HCT116 (cell line): ENCODE measurements at regions not wholly inside any gene's neighbourhood (a gene's known extent, or its start where the extent isn't known, plus 50 kb on each side); places are given as distances from the start of the nearest gene placed in this dataset.

Source experiments
- ATAC-seq: fragments of 200-7000 bp; cut with Tn5 transposase; 2 replicates; pipeline ENCODE4 v1.9.1; 2020; ENCODE audit warnings: mild to moderate bottlenecking, moderate library complexity
- BruUV-seq: library from RNA; stranded (reverse); fragments of 400-500 nt; replicated peaks from 2 replicates; lab custom pipeline; 2021; lab: Mats Ljungman, UMichigan
- CTCF ChIA-PET: fragments of 300-600 bp; sonication (Branson Sonifier 250); formaldehyde crosslinking; loops from one replicate; lab custom pipeline; 2021; ENCODE audit warnings: antibody characterized with exemption; lab: Charles Lee
- POLR2A ChIA-PET: fragments of 300-600, 350-600 bp; sonication (Branson Sonifier 250); formaldehyde crosslinking; loops from one replicate; lab custom pipeline; 2021; ENCODE audit warnings: antibody characterized with exemption; lab: Charles Lee
- RAD21 ChIA-PET, 2 experiments: fragments of 300-600 bp; sonication (Branson Sonifier 250); formaldehyde crosslinking; loops; one replicate each; lab custom pipeline; 2023; ENCODE audit warnings: low total read pairs in 2 of 2; ENCODE audit not compliant: uncharacterized antibody in 2 of 2, unreplicated experiment in 2 of 2, low non-redundant PET in 1 of 2; lab: Charles Lee
- DNase-seq: peaks from one replicate; pipeline ENCODE4 v3.0.0-alpha.2; 2010; ENCODE audit warnings: low read depth, low spot score
- H2AFZ ChIP-seq: fragments of 200-600 bp; shearing (Covaris generic), sonication (generic); 2 replicates; pipeline ENCODE4 v1.6.1; 2017; ENCODE audit warnings: low read depth, mixed run types, mixed read lengths, antibody characterized with exemption, low read length; ENCODE audit not compliant: poor library complexity, severe bottlenecking
- H3K27ac ChIP-seq: 2 replicates; pipeline ENCODE4 v1.5.1; 2012; ENCODE audit warnings: low read depth, low read length
- H3K27me3 ChIP-seq: fragments of 200-600 bp; sonication (generic); 2 replicates; pipeline ENCODE4 v1.6.1; 2016; ENCODE audit warnings: mixed run types, low read length, mixed read lengths; ENCODE audit not compliant: insufficient read depth
- H3K36me3 ChIP-seq, 2 experiments: fragments of 200-500 bp in 1 of 2; fragments of 200-600 bp in 1 of 2; sonication (Bioruptor generic) in 1 of 2; sonication (generic) in 1 of 2; 2 replicates each; pipeline versions ENCODE4 v1.5.1 to v1.6.1; 2014 to 2016; ENCODE audit warnings: low read length in 2 of 2, inconsistent platforms in 1 of 2, mixed read lengths in 1 of 2, mixed run types in 1 of 2; ENCODE audit not compliant: insufficient read depth in 2 of 2, control insufficient read depth in 1 of 2
- H3K4me1 ChIP-seq, 2 experiments: fragments of 200-600 bp in 1 of 2; sonication (generic) in 1 of 2; 2 replicates each; pipeline versions ENCODE4 v1.5.1 to v1.6.1; 2012 to 2017; ENCODE audit warnings: low read length in 2 of 2, inconsistent platforms in 1 of 2, mild to moderate bottlenecking in 1 of 2, mixed read lengths in 1 of 2, mixed run types in 1 of 2, moderate library complexity in 1 of 2; ENCODE audit not compliant: insufficient read depth in 2 of 2, control insufficient read depth in 1 of 2
- H3K4me2 ChIP-seq: fragments of 200-600 bp; sonication (generic); 2 replicates; pipeline ENCODE4 v1.6.1; 2017; ENCODE audit warnings: mixed run types, low read length, mixed read lengths
- H3K4me3 ChIP-seq, 2 experiments: fragments of 200-600 bp in 1 of 2; sonication (generic) in 1 of 2; replicated peaks in 1 of 2; 2 replicates each; pipeline ENCODE4 v1.5.1; 2011 to 2016; ENCODE audit warnings: low read length in 2 of 2, control low read depth in 1 of 2, low read depth in 1 of 2, mild to moderate bottlenecking in 1 of 2, mixed read lengths in 1 of 2, mixed run types in 1 of 2
- H3K79me2 ChIP-seq: fragments of 200-600 bp; sonication (generic); 2 replicates; pipeline ENCODE4 v1.6.1; 2017; ENCODE audit warnings: mild to moderate bottlenecking, mixed run types, low read length, moderate library complexity, mixed read lengths; ENCODE audit not compliant: insufficient read depth
- H3K9ac ChIP-seq: fragments of 200-600 bp; sonication (generic); 2 replicates; pipeline ENCODE4 v1.6.1; 2016; ENCODE audit warnings: low read length, mixed read lengths
- H3K9me2 ChIP-seq: fragments of 200-600 bp; sonication (generic), shearing (Covaris generic); 2 replicates; pipeline ENCODE4 v1.6.1; 2017; ENCODE audit warnings: mixed run types, mild to moderate bottlenecking, moderate library complexity; ENCODE audit not compliant: insufficient read depth
- H3K9me3 ChIP-seq, 2 experiments: fragments of 200-500 bp in 1 of 2; fragments of 200-600 bp in 1 of 2; sonication (Bioruptor generic) in 1 of 2; sonication (generic) in 1 of 2; 2 replicates each; pipeline ENCODE4 v1.6.1; 2014 to 2017; ENCODE audit warnings: low read length in 2 of 2, mixed read lengths in 2 of 2, inconsistent platforms in 1 of 2, low read depth in 1 of 2, mild to moderate bottlenecking in 1 of 2, mixed run types in 1 of 2, moderate library complexity in 1 of 2; ENCODE audit not compliant: control insufficient read depth in 1 of 2, insufficient read depth in 1 of 2
- H4K20me1 ChIP-seq: fragments of 200-600 bp; sonication (generic), shearing (Covaris generic); 2 replicates; pipeline ENCODE4 v1.6.1; 2017; ENCODE audit warnings: mixed run types, mild to moderate bottlenecking, moderate library complexity; ENCODE audit not compliant: insufficient read depth
- CBX3 ChIP-seq: IDR thresholded peaks from 2 replicates; pipeline ENCODE4 v1.6.1; 2012; ENCODE audit warnings: low read depth
- CEBPB ChIP-seq: IDR thresholded peaks from 2 replicates; pipeline ENCODE4 v1.6.1; 2012; ENCODE audit warnings: low read depth
- EGR1 ChIP-seq: IDR thresholded peaks from 2 replicates; pipeline ENCODE4 v1.6.1; 2012; ENCODE audit warnings: low read depth
- EZH2 ChIP-seq: fragments of 200-600 bp; sonication (generic); IDR thresholded peaks from 2 replicates; pipeline ENCODE4 v1.6.1; 2017; ENCODE audit warnings: antibody characterized with exemption, mixed run types
- FOSL1 ChIP-seq: IDR thresholded peaks from 2 replicates; pipeline ENCODE4 v1.6.1; 2012; ENCODE audit warnings: low read depth
- JUND ChIP-seq: IDR thresholded peaks from 2 replicates; pipeline ENCODE4 v1.6.1; 2012
- POLR2A ChIP-seq: IDR thresholded peaks from 2 replicates; pipeline ENCODE4 v1.7.0; 2011; ENCODE audit warnings: borderline replicate concordance; ENCODE audit not compliant: insufficient read depth, insufficient read length; ENCODE audit errors: extremely low read depth
- POLR2AphosphoS5 ChIP-seq: IDR thresholded peaks from 2 replicates; pipeline ENCODE4 v1.6.1; 2011; ENCODE audit warnings: mild to moderate bottlenecking, low read depth, low read length, moderate library complexity
- RAD21 ChIP-seq: IDR thresholded peaks from 2 replicates; pipeline ENCODE4 v1.6.1; 2012; ENCODE audit warnings: low read depth, mild to moderate bottlenecking
- SP1 ChIP-seq: IDR thresholded peaks from 2 replicates; pipeline ENCODE4 v1.6.1; 2012; ENCODE audit warnings: low read depth
- SRF ChIP-seq: IDR thresholded peaks from 2 replicates; pipeline ENCODE4 v1.6.1; 2012; ENCODE audit warnings: low read depth
- YY1 ChIP-seq: IDR thresholded peaks from 2 replicates; pipeline ENCODE4 v1.6.1; 2011; ENCODE audit warnings: low read length, low read depth, moderate library complexity, mild to moderate bottlenecking; ENCODE audit not compliant: insufficient replicate concordance; ENCODE audit errors: extremely low read depth
- intact Hi-C: fragments of 100-400 bp; cut with micrococcal nuclease; formaldehyde crosslinking; loops from 2 replicates; pipeline ENCODE4 v1.10.0; 2022
- TF ChIP-seq, protein P1 (sequence below): IDR thresholded peaks from 2 replicates; pipeline ENCODE4 v1.6.1; 2012
- TF ChIP-seq, protein P2 (sequence below): IDR thresholded peaks from 2 replicates; pipeline ENCODE4 v1.6.1; 2012; ENCODE audit warnings: low read depth
- TF ChIP-seq, protein P3 (sequence below): IDR thresholded peaks from 2 replicates; pipeline ENCODE4 v1.6.1; 2012
- TF ChIP-seq, protein P4 (sequence below), 3 experiments: fragments of 200-600 bp in 1 of 3; sonication (generic) in 1 of 3; IDR thresholded peaks in 2 of 3; conservative IDR thresholded peaks in 1 of 3; 2 replicates each; pipeline ENCODE4 v1.5.1; 2012 to 2017; ENCODE audit warnings: low read depth in 2 of 3, low read length in 2 of 3, antibody characterized with exemption in 1 of 3, borderline replicate concordance in 1 of 3, control low read depth in 1 of 3, mild to moderate bottlenecking in 1 of 3, mixed read lengths in 1 of 3, mixed run types in 1 of 3, moderate library complexity in 1 of 3; ENCODE audit not compliant: insufficient read depth in 1 of 3

DNA sequence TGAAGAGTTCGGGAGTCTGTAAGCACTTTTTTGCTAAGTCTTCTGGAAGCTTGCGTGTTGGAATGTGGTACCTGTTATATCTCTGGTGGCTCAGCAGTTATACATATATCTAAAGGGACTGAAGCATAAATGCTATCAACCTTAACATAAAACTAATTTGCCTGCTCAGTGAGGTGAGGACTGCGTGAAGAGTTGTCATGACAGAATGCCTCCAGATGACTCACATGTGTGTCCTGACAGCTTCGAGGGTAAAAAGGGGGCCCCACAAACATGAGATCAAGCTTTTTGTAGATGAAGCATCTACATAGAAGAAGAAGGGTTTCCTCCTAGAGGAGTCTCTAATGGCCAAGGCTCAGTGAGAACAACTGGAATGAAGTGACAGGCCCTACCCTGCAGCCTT is 88.8 kb upstream of the C3orf80 start:
- no peaks in the 10 kb centered on the region for H3K36me3 ChIP-seq
- TF ChIP-seq SP1 (no peak), POLR2AphosphoS5 (no peak)
- intact Hi-C loops = no loop called here
- no peak overlapping the region for H3K4me2 ChIP-seq
- POLR2A ChIA-PET = no interaction called here
- H4K20me1 ChIP-seq = no peaks in the 10 kb centered on the region
- H3K4me1 ChIP-seq = peaks cover 11 to 23% of the 10 kb centered on the region in 2 experiments; a peak in 3 of 4 replicates
- no TSS peak for BruUV-seq
- H3K27me3 ChIP-seq = no peaks in the 10 kb centered on the region
- DNase-seq = no peak
- H3K4me3 ChIP-seq = no peak overlapping the region
- RAD21 ChIA-PET = no interaction called here
- H3K9ac ChIP-seq = no peak overlapping the region
- no peak overlapping the region for H3K27ac ChIP-seq
- no peaks in the 10 kb centered on the region for H3K9me3 ChIP-seq
- no peaks in the 10 kb centered on the region for H3K9me2 ChIP-seq
- no peak overlapping the region for H2AFZ ChIP-seq
- no peak for ATAC-seq
- CTCF ChIA-PET = interaction anchor here (2.1 kb wide), 1 partner anchor 252 kb away, joined by 7 read pairs; no protein-coding TSS in a partner anchor
- no peaks in the 10 kb centered on the region for H3K79me2 ChIP-seq

DNA sequence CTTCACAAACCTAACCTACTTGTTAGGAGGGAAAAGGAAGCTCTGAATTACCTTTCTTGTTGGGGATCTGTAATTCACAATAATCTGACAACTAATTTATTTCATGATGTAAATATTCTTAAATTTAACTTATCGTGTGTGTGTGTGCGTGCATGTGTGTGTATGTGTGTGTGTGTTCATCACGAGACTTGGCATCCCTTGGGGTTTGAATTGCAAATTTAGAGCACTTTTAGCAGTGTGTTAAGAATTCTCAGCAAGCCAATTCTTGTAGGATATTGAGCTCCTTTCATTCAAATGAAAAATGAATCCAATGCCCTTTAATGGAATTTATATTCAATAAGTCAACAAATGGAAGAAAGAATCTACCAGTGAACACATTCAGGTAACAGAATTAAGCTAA is 85.9 kb upstream of the C3orf80 start:
- POLR2A ChIA-PET = no interaction called here

More for the DNA sequence above, 85.9 kb upstream of the C3orf80 start:
- TF ChIP-seq EZH2 = no peak
- TF ChIP-seq EGR1 = no peak
- TF ChIP-seq, protein P1, sequence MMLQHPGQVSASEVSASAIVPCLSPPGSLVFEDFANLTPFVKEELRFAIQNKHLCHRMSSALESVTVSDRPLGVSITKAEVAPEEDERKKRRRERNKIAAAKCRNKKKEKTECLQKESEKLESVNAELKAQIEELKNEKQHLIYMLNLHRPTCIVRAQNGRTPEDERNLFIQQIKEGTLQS = no peak
- TF ChIP-seq, protein P2, sequence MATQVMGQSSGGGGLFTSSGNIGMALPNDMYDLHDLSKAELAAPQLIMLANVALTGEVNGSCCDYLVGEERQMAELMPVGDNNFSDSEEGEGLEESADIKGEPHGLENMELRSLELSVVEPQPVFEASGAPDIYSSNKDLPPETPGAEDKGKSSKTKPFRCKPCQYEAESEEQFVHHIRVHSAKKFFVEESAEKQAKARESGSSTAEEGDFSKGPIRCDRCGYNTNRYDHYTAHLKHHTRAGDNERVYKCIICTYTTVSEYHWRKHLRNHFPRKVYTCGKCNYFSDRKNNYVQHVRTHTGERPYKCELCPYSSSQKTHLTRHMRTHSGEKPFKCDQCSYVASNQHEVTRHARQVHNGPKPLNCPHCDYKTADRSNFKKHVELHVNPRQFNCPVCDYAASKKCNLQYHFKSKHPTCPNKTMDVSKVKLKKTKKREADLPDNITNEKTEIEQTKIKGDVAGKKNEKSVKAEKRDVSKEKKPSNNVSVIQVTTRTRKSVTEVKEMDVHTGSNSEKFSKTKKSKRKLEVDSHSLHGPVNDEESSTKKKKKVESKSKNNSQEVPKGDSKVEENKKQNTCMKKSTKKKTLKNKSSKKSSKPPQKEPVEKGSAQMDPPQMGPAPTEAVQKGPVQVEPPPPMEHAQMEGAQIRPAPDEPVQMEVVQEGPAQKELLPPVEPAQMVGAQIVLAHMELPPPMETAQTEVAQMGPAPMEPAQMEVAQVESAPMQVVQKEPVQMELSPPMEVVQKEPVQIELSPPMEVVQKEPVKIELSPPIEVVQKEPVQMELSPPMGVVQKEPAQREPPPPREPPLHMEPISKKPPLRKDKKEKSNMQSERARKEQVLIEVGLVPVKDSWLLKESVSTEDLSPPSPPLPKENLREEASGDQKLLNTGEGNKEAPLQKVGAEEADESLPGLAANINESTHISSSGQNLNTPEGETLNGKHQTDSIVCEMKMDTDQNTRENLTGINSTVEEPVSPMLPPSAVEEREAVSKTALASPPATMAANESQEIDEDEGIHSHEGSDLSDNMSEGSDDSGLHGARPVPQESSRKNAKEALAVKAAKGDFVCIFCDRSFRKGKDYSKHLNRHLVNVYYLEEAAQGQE = no peak
- no peak for TF ChIP-seq SRF
- TF ChIP-seq, protein P3, sequence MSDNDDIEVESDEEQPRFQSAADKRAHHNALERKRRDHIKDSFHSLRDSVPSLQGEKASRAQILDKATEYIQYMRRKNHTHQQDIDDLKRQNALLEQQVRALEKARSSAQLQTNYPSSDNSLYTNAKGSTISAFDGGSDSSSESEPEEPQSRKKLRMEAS = no peak
- no peak for TF ChIP-seq YY1
- no peak for TF ChIP-seq RAD21
- TF ChIP-seq, protein P4, sequence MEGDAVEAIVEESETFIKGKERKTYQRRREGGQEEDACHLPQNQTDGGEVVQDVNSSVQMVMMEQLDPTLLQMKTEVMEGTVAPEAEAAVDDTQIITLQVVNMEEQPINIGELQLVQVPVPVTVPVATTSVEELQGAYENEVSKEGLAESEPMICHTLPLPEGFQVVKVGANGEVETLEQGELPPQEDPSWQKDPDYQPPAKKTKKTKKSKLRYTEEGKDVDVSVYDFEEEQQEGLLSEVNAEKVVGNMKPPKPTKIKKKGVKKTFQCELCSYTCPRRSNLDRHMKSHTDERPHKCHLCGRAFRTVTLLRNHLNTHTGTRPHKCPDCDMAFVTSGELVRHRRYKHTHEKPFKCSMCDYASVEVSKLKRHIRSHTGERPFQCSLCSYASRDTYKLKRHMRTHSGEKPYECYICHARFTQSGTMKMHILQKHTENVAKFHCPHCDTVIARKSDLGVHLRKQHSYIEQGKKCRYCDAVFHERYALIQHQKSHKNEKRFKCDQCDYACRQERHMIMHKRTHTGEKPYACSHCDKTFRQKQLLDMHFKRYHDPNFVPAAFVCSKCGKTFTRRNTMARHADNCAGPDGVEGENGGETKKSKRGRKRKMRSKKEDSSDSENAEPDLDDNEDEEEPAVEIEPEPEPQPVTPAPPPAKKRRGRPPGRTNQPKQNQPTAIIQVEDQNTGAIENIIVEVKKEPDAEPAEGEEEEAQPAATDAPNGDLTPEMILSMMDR (IDR thresholded peaks at IDR 0.05 in 2 of 3, conservative IDR thresholded peaks at IDR 0.05 in 1 of 3; ENCODE audit: borderline replicate concordance in 1 of 3, insufficient read depth in 1 of 3, low read depth in 2 of 3, low read length in 2 of 3) = no peak
- no peak for TF ChIP-seq CEBPB
- no peak for TF ChIP-seq POLR2A
- no peak for TF ChIP-seq FOSL1
- no peak for TF ChIP-seq JUND
- no peak for TF ChIP-seq CBX3
- no peaks in the 10 kb centered on the region for H3K79me2 ChIP-seq
- H4K20me1 ChIP-seq = no peaks in the 10 kb centered on the region
- no peak overlapping the region for H3K4me2 ChIP-seq
- no peak overlapping the region for H3K9ac ChIP-seq
- H3K36me3 ChIP-seq = no peaks in the 10 kb centered on the region
- H3K9me2 ChIP-seq = no peaks in the 10 kb centered on the region
- RAD21 ChIA-PET = no interaction called here
- no peak overlapping the region for H2AFZ ChIP-seq
- H3K27me3 ChIP-seq = no peaks in the 10 kb centered on the region
- no peak overlapping the region for H3K27ac ChIP-seq
- peaks cover 4 to 13% of the 10 kb centered on the region in 2 experiments; a peak in 3 of 4 replicates for H3K4me1 ChIP-seq
- DNase-seq = no peak
- BruUV-seq = no TSS peak
- intact Hi-C loops = no loop called here
- H3K4me3 ChIP-seq = no peak overlapping the region
- no peak for ATAC-seq
- no peaks in the 10 kb centered on the region for H3K9me3 ChIP-seq
- CTCF ChIA-PET = no interaction called here
